HG03159 (cell line): ENCODE measurements at regions not wholly inside any gene's neighbourhood (a gene's known extent, or its start where the extent isn't known, plus 50 kb on each side); places are given as distances from the start of the nearest gene placed in this dataset.
A peak's percentile ranks its signal among the peaks of the same experiment; 100 is the strongest.
"Not testable (repeated sequence)": the region's sequence is repeated elsewhere in the genome, so short reads cannot be mapped to it uniquely, and the experiment has no call there.

Source experiments
- ATAC-seq: cut with Tn5 transposase; IDR thresholded peaks from one replicate; pipeline ENCODE4 v1.9.1; 2021; ENCODE audit warnings: mild to moderate bottlenecking, moderate library complexity; ENCODE audit not compliant: unreplicated experiment

- ATAC-seq, result no peak
Observed at GRCh38 chr12:95358111-95359083, 115.6 kb upstream of the METAP2 start.

GRCh38 chr12:95365912-95366311 is 108.0 kb upstream of the METAP2 start:
- no peak for ATAC-seq

- no peak for ATAC-seq
Observed at GRCh38 chr12:95368931-95369330, 105.0 kb upstream of the METAP2 start.

GRCh38 chr12:95371571-95371970 is 102.4 kb upstream of the METAP2 start:
- no peak for ATAC-seq

GRCh38 chr12:95379481-95379880 is 94.5 kb upstream of the METAP2 start:
- not testable (repeated sequence) for ATAC-seq

- ATAC-seq, result not testable (repeated sequence)
Observed at GRCh38 chr12:95380334-95380733, 93.6 kb upstream of the METAP2 start.

- no peak for ATAC-seq
Observed at GRCh38 chr12:95380997-95381786, 92.8 kb upstream of the METAP2 start.

- ATAC-seq, result not testable (repeated sequence)
Observed at GRCh38 chr12:95383920-95384319, 90.0 kb upstream of the METAP2 start.

GRCh38 chr12:95384785-95385184 is 89.2 kb upstream of the METAP2 start:
- ATAC-seq, result no peak

- ATAC-seq, result no peak
Observed at GRCh38 chr12:95385246-95386035, 88.5 kb upstream of the METAP2 start.

GRCh38 chr12:95386051-95386450 is 87.9 kb upstream of the METAP2 start:
- ATAC-seq, result no peak

GRCh38 chr12:95388260-95388659 is 85.7 kb upstream of the METAP2 start:
- ATAC-seq, result not testable (repeated sequence)

- no peak for ATAC-seq
Observed at GRCh38 chr12:95390192-95390591, 83.8 kb upstream of the METAP2 start.

GRCh38 chr12:95390932-95391331 is 83.0 kb upstream of the METAP2 start:
- ATAC-seq, result peak; percentile 60

- no peak for ATAC-seq
Observed at GRCh38 chr12:95393191-95393790, 80.7 kb upstream of the METAP2 start.

GRCh38 chr12:95395696-95396095 is 78.3 kb upstream of the METAP2 start:
- ATAC-seq, result no peak

GRCh38 chr12:95396849-95397468 is 77.0 kb upstream of the METAP2 start:
- ATAC-seq, result no peak

GRCh38 chr12:95397571-95397970 is 76.4 kb upstream of the METAP2 start:
- no peak for ATAC-seq

- no peak for ATAC-seq
Observed at GRCh38 chr12:95402096-95402495, 71.9 kb upstream of the METAP2 start.

- no peak for ATAC-seq
Observed at GRCh38 chr12:95408201-95408600, 65.8 kb upstream of the METAP2 start.
